IMR-90 (cell line): ENCODE measurements at regions not wholly inside any gene's neighbourhood (a gene's known extent, or its start where the extent isn't known, plus 50 kb on each side); places are given as distances from the start of the nearest gene placed in this dataset.

Experiments used
- POLR2A ChIP-seq: IDR thresholded peaks from 2 replicates; pipeline ENCODE4 v1.6.1; 2012; ENCODE audit warnings: mild to moderate bottlenecking, low read depth, low read length
- RFX5 ChIP-seq: IDR thresholded peaks from 2 replicates; pipeline ENCODE4 v1.8.0; 2012; ENCODE audit warnings: low read depth, mild to moderate bottlenecking, low read length, moderate library complexity
- TF ChIP-seq, protein P1 (sequence below): conservative IDR thresholded peaks from 2 replicates; pipeline ENCODE4 v1.5.1; 2012; ENCODE audit warnings: mild to moderate bottlenecking, low read depth, low read length, improper control_type of control experiment

DNA sequence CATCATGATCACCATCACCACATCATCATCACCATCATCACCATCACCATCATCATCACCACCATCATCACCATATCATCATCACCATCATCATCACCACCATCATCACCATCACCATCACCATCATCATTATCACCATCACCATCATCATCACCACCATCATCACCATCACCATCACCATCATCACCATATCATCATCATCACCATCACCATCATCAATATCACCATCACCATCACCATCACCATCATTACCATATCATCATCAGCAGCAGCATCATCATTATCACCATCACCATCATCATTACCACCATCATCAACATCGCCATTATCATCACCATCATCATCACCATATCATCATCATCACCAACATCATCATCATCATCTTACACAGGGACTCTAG lies 351.1 kb downstream of the MIAT start:
- TF ChIP-seq RFX5: no peak
- TF ChIP-seq, protein P1, sequence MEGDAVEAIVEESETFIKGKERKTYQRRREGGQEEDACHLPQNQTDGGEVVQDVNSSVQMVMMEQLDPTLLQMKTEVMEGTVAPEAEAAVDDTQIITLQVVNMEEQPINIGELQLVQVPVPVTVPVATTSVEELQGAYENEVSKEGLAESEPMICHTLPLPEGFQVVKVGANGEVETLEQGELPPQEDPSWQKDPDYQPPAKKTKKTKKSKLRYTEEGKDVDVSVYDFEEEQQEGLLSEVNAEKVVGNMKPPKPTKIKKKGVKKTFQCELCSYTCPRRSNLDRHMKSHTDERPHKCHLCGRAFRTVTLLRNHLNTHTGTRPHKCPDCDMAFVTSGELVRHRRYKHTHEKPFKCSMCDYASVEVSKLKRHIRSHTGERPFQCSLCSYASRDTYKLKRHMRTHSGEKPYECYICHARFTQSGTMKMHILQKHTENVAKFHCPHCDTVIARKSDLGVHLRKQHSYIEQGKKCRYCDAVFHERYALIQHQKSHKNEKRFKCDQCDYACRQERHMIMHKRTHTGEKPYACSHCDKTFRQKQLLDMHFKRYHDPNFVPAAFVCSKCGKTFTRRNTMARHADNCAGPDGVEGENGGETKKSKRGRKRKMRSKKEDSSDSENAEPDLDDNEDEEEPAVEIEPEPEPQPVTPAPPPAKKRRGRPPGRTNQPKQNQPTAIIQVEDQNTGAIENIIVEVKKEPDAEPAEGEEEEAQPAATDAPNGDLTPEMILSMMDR: no peak
- TF ChIP-seq POLR2A: no peak
